A673 (cell line): ENCODE measurements at regions not wholly inside any gene's neighbourhood (a gene's known extent, or its start where the extent isn't known, plus 50 kb on each side); places are given as distances from the start of the nearest gene placed in this dataset.
A peak's percentile ranks its signal among the peaks of the same experiment; 100 is the strongest.

Source experiments
- BruUV-seq: library from RNA; stranded (reverse); fragments of 400-500 nt; replicated peaks from 2 replicates; lab custom pipeline; 2021; lab: Mats Ljungman, UMichigan
- CTCF ChIA-PET: fragments of 300-600 bp; sonication (Branson Sonifier 250); formaldehyde crosslinking; loops from one replicate; lab custom pipeline; 2022; ENCODE audit warnings: antibody characterized with exemption; lab: Charles Lee
- POLR2A ChIA-PET: fragments of 300-600 bp; sonication (Branson Sonifier 250); formaldehyde crosslinking; loops from one replicate; lab custom pipeline; 2022; ENCODE audit warnings: antibody characterized with exemption; ENCODE audit not compliant: low non-redundant PET; lab: Charles Lee
- DNase-seq: peaks from one replicate; pipeline ENCODE4 v3.0.0-alpha.2; 2015; ENCODE audit warnings: low spot score
- H3K27ac ChIP-seq: fragments of 200-600 bp; sonication (generic); 2 replicates; pipeline ENCODE4 v1.5.1; 2016; ENCODE audit warnings: mixed run types, low read depth, mild to moderate bottlenecking, mixed read lengths, antibody characterized with exemption, low read length; ENCODE audit not compliant: poor library complexity, severe bottlenecking
- H3K27me3 ChIP-seq: fragments of 200-600 bp; sonication (generic); replicated peaks from 2 replicates; pipeline ENCODE4 v1.6.1; 2017; ENCODE audit warnings: mixed run types, low read depth, mild to moderate bottlenecking, mixed read lengths, antibody characterized with exemption, low read length; ENCODE audit not compliant: insufficient read depth, poor library complexity
- H3K36me3 ChIP-seq: fragments of 200-600 bp; sonication (generic); 2 replicates; pipeline ENCODE4 v1.6.1; 2016; ENCODE audit warnings: mixed run types, mild to moderate bottlenecking, mixed read lengths, antibody characterized with exemption, low read length; ENCODE audit not compliant: insufficient read depth, poor library complexity, severe bottlenecking
- H3K4me1 ChIP-seq: fragments of 200-600 bp; sonication (generic); 2 replicates; pipeline ENCODE4 v1.6.1; 2017; ENCODE audit warnings: mixed run types, mild to moderate bottlenecking, mixed read lengths, antibody characterized with exemption, low read length; ENCODE audit not compliant: insufficient read depth, poor library complexity, severe bottlenecking
- H3K4me3 ChIP-seq: fragments of 200-600 bp; sonication (generic); 2 replicates; pipeline ENCODE4 v1.5.1; 2016; ENCODE audit warnings: low read depth, mixed run types, mild to moderate bottlenecking, mixed read lengths, low read length; ENCODE audit not compliant: poor library complexity, severe bottlenecking
- H3K9me3 ChIP-seq: fragments of 200-600 bp; sonication (generic); 2 replicates; pipeline ENCODE4 v1.6.1; 2016; ENCODE audit warnings: mixed run types, low read depth, mild to moderate bottlenecking, mixed read lengths, antibody characterized with exemption, low read length; ENCODE audit not compliant: poor library complexity, severe bottlenecking
- EZH2 ChIP-seq: fragments of 200-600 bp; sonication (generic); IDR thresholded peaks from 2 replicates; pipeline ENCODE4 v1.6.1; 2017; ENCODE audit warnings: borderline replicate concordance, low read depth, mild to moderate bottlenecking, mixed read lengths, antibody characterized with exemption, low read length; ENCODE audit not compliant: poor library complexity, severe bottlenecking
- intact Hi-C: fragments of 100-400 bp; cut with micrococcal nuclease; formaldehyde crosslinking; loops from one replicate; pipeline ENCODE4 v1.10.0; 2022; ENCODE audit not compliant: unreplicated experiment
- TF ChIP-seq, protein P1 (sequence below): fragments of 300-800, 200-600 bp; sonication (generic); conservative IDR thresholded peaks from 2 replicates; pipeline ENCODE4 v1.5.1; 2017; ENCODE audit warnings: low read depth, mild to moderate bottlenecking, antibody characterized with exemption, low read length, moderate library complexity, mixed read lengths

GRCh38 chr12:17079251-17079909 is 473.4 kb upstream of the LMO3 start:
- TF ChIP-seq, protein P1, sequence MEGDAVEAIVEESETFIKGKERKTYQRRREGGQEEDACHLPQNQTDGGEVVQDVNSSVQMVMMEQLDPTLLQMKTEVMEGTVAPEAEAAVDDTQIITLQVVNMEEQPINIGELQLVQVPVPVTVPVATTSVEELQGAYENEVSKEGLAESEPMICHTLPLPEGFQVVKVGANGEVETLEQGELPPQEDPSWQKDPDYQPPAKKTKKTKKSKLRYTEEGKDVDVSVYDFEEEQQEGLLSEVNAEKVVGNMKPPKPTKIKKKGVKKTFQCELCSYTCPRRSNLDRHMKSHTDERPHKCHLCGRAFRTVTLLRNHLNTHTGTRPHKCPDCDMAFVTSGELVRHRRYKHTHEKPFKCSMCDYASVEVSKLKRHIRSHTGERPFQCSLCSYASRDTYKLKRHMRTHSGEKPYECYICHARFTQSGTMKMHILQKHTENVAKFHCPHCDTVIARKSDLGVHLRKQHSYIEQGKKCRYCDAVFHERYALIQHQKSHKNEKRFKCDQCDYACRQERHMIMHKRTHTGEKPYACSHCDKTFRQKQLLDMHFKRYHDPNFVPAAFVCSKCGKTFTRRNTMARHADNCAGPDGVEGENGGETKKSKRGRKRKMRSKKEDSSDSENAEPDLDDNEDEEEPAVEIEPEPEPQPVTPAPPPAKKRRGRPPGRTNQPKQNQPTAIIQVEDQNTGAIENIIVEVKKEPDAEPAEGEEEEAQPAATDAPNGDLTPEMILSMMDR, result peak; percentile 51
- TF ChIP-seq EZH2, result no peak
- no peaks in the 10 kb centered on the region for H3K27me3 ChIP-seq
- BruUV-seq, result no TSS peak
- H3K9me3 ChIP-seq, result no peaks in the 10 kb centered on the region
- no peak overlapping the region for H3K4me3 ChIP-seq
- POLR2A ChIA-PET, result no interaction called here
- CTCF ChIA-PET, result no interaction called here
- H3K36me3 ChIP-seq, result no peaks in the 10 kb centered on the region
- H3K27ac ChIP-seq, result no peak overlapping the region
- intact Hi-C loops, result no loop called here
- peaks cover 5% of the 10 kb centered on the region for H3K4me1 ChIP-seq
- peak; percentile 33 for DNase-seq

DNA sequence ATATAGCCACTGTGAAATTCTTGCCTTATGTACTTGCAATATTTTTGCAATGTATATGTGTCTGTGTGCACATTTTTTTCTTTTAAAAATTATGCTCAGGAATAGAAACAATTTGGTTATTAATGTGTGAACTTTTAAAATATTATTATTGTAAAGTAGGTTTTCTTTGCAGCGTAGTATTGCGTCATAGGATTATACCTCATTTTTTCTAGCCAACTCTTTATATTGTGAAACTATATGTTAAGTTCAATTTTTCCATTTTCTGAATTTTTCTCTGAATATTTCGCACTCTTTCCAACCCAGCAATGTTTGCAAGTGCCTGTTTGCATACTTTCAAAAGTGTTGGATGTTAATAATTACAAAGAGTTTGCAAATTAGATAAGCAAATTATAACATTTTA is 471.6 kb upstream of the LMO3 start:
- CTCF ChIA-PET, result no interaction called here
- POLR2A ChIA-PET, result no interaction called here
- H3K27me3 ChIP-seq, result no peaks in the 10 kb centered on the region
- TF ChIP-seq, protein P1, result no peak
- TF ChIP-seq EZH2, result no peak
- no peaks in the 10 kb centered on the region for H3K9me3 ChIP-seq
- BruUV-seq, result no TSS peak
- intact Hi-C loops, result no loop called here
- DNase-seq, result no peak
- H3K4me3 ChIP-seq, result no peak overlapping the region
- H3K4me1 ChIP-seq, result peaks cover 5% of the 10 kb centered on the region
- no peaks in the 10 kb centered on the region for H3K36me3 ChIP-seq
- H3K27ac ChIP-seq, result no peak overlapping the region

DNA sequence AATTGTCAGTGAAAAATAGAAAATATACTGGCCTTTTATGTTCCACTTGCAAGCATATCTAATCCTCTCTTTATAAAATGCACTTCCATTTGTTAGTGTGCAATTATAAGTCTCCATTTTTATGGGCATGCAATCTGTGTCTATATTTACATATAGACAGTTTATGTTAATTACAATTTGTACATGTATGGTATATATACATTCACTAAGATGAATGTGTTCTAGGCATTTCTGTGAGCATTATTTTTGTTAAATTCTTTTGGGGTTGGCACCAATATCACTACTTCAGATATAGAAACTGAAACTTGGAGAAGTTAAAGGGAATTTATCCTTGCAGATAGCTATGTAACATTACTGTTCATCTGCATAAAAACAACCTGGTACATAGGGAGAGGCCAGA is 470.8 kb upstream of the LMO3 start:
- intact Hi-C loops, result no loop called here
- no peak for TF ChIP-seq EZH2
- Histone ChIP-seq H3K4me1 (peaks cover 5% of the 10 kb centered on the region), H3K27me3 (no peaks in the 10 kb centered on the region), H3K4me3 (no peak overlapping the region), H3K9me3 (no peaks in the 10 kb centered on the region), H3K27ac (no peak overlapping the region), H3K36me3 (no peaks in the 10 kb centered on the region)
- no TSS peak for BruUV-seq
- POLR2A ChIA-PET, result no interaction called here
- CTCF ChIA-PET, result no interaction called here
- DNase-seq, result no peak

DNA sequence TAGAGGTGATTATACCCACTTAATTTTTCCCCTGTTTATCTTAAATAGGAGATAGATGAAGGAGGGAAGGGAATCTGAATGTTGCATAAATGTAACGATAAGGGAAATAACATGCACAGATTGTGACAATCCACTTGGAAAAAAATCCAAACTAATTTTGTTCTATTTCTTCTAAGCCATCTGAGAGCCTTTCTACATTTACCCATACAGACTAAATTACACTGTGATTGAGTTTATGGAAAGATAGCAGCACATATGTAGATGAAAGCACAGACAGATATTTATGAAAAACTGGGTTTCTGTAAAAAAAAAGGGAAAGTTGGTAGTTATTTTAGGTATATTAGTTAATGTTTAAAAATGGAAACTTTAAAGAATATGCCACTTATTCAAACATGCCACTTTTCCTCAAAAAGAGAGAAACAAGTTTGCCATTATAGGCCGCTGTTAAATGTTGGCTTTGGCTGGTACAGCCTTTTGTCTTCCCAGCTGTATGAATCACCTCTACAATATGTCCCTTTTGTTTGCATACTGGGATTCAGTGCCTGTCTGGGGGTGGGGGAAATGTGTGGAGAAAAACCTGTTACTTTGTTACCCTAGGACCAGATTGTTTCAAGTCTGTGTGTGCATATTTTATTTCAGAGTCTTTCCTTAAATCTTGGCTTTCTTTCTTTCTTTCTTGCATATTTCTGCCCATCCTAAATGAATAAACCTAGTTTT is 470.2 kb upstream of the LMO3 start:
- H3K27ac ChIP-seq, result no peak overlapping the region
- no TSS peak for BruUV-seq
- H3K27me3 ChIP-seq, result no peaks in the 10 kb centered on the region
- no peak for TF ChIP-seq EZH2
- TF ChIP-seq, protein P1, result no peak
- H3K4me3 ChIP-seq, result no peak overlapping the region
- H3K36me3 ChIP-seq, result no peaks in the 10 kb centered on the region
- no peak for DNase-seq
- CTCF ChIA-PET, result no interaction called here
- H3K4me1 ChIP-seq, result peaks cover 5% of the 10 kb centered on the region
- intact Hi-C loops, result no loop called here
- POLR2A ChIA-PET, result no interaction called here
- H3K9me3 ChIP-seq, result no peaks in the 10 kb centered on the region
